HG03378 (cell line): ENCODE measurements at regions not wholly inside any gene's neighbourhood (a gene's known extent, or its start where the extent isn't known, plus 50 kb on each side); places are given as distances from the start of the nearest gene placed in this dataset.

Experiments
- ATAC-seq: cut with Tn5 transposase; IDR thresholded peaks from one replicate; pipeline ENCODE4 v1.9.1; 2021; ENCODE audit warnings: mild to moderate bottlenecking, moderate library complexity; ENCODE audit not compliant: unreplicated experiment

GRCh38 chr2:217290467-217290866 lies 430.6 kb upstream of the TNP1 start:
- ATAC-seq, result no peak

- no peak for ATAC-seq
These were observed 430.0 kb upstream of the TNP1 start for GRCh38 chr2:217289907-217290280.

- no peak for ATAC-seq
These were observed 429.5 kb upstream of the TNP1 start for GRCh38 chr2:217289177-217289906.

- ATAC-seq, result no peak
These were observed 428.7 kb upstream of the TNP1 start for GRCh38 chr2:217288472-217289063.

GRCh38 chr2:217286833-217287232 lies 427.0 kb upstream of the TNP1 start:
- ATAC-seq, result no peak

- ATAC-seq, result no peak
These were observed 426.1 kb upstream of the TNP1 start for GRCh38 chr2:217285926-217286325.

GRCh38 chr2:217283460-217283859 lies 423.6 kb upstream of the TNP1 start:
- ATAC-seq, result no peak

GRCh38 chr2:217282531-217282930 lies 422.7 kb upstream of the TNP1 start:
- no peak for ATAC-seq

- ATAC-seq, result no peak
These were observed 419.7 kb upstream of the TNP1 start for GRCh38 chr2:217279556-217279955.

GRCh38 chr2:217279140-217279539 lies 419.3 kb upstream of the TNP1 start:
- no peak for ATAC-seq

- no peak for ATAC-seq
These were observed 418.0 kb upstream of the TNP1 start for GRCh38 chr2:217277646-217278398.

- ATAC-seq, result no peak
These were observed 416.6 kb upstream of the TNP1 start for GRCh38 chr2:217276433-217276832.

- ATAC-seq, result no peak
These were observed 415.2 kb upstream of the TNP1 start for GRCh38 chr2:217275091-217275490.

GRCh38 chr2:217274578-217274977 lies 414.7 kb upstream of the TNP1 start:
- no peak for ATAC-seq

GRCh38 chr2:217273851-217274250 lies 414.0 kb upstream of the TNP1 start:
- no peak for ATAC-seq

- ATAC-seq, result no peak
These were observed 413.3 kb upstream of the TNP1 start for GRCh38 chr2:217273162-217273561.

GRCh38 chr2:217271813-217272212 lies 411.9 kb upstream of the TNP1 start:
- no peak for ATAC-seq

GRCh38 chr2:217270485-217271121 lies 410.7 kb upstream of the TNP1 start:
- no peak for ATAC-seq

GRCh38 chr2:217269701-217270484 lies 410.0 kb upstream of the TNP1 start:
- no peak for ATAC-seq

GRCh38 chr2:217268978-217269377 lies 409.1 kb upstream of the TNP1 start:
- ATAC-seq, result no peak

GRCh38 chr2:217267758-217268157 lies 407.9 kb upstream of the TNP1 start:
- ATAC-seq, result no peak
